H9 (cell line): ENCODE measurements at regions not wholly inside any gene's neighbourhood (a gene's known extent, or its start where the extent isn't known, plus 50 kb on each side); places are given as distances from the start of the nearest gene placed in this dataset.

ENCODE experiments used
- DNase-seq: peaks from one replicate; pipeline ENCODE4 v3.0.0-alpha.2; 2017
- H2AFZ ChIP-seq: one replicate; pipeline ENCODE4 v1.6.1; 2013; ENCODE audit warnings: mild to moderate bottlenecking, low read length, control low read depth, moderate library complexity
- H2AK5ac ChIP-seq: 2 replicates; pipeline ENCODE4 v1.6.1; 2013; ENCODE audit warnings: low read length, control low read depth, mixed read lengths; ENCODE audit not compliant: insufficient read length
- H2BK120ac ChIP-seq: one replicate; pipeline ENCODE4 v1.6.1; 2013; ENCODE audit warnings: low read depth, mild to moderate bottlenecking, low read length, control low read depth, inconsistent platforms; ENCODE audit not compliant: poor library complexity, severe bottlenecking
- H2BK12ac ChIP-seq: 2 replicates; pipeline ENCODE4 v1.6.1; 2013; ENCODE audit warnings: low read length, control low read depth, mixed read lengths, low read depth; ENCODE audit not compliant: insufficient read length
- H2BK15ac ChIP-seq: 2 replicates; pipeline ENCODE4 v1.6.1; 2013; ENCODE audit warnings: low read depth, low read length, control low read depth
- H2BK20ac ChIP-seq: one replicate; pipeline ENCODE4 v1.6.1; 2013; ENCODE audit warnings: low read depth, mild to moderate bottlenecking, low read length, control low read depth, inconsistent platforms; ENCODE audit not compliant: poor library complexity, severe bottlenecking
- H2BK5ac ChIP-seq: 2 replicates; pipeline ENCODE4 v1.6.1; 2013; ENCODE audit warnings: low read length, control low read depth, mixed read lengths; ENCODE audit not compliant: insufficient read length
- H3K14ac ChIP-seq: 2 replicates; pipeline ENCODE4 v1.6.1; 2013; ENCODE audit warnings: low read length, control low read depth; ENCODE audit not compliant: insufficient read depth
- H3K18ac ChIP-seq: 2 replicates; pipeline ENCODE4 v1.6.1; 2013; ENCODE audit warnings: low read depth, mild to moderate bottlenecking, mixed read lengths, low read length, control low read depth; ENCODE audit not compliant: insufficient read length
- H3K23ac ChIP-seq: 2 replicates; pipeline ENCODE4 v1.6.1; 2013; ENCODE audit warnings: low read length, control low read depth, mixed read lengths, low read depth; ENCODE audit not compliant: insufficient read length
- H3K23me2 ChIP-seq: 2 replicates; pipeline ENCODE4 v1.6.1; 2013; ENCODE audit warnings: low read depth, mild to moderate bottlenecking, mixed read lengths, low read length, control low read depth; ENCODE audit not compliant: insufficient read length, poor library complexity, severe bottlenecking
- H3K27ac ChIP-seq: 2 replicates; pipeline ENCODE4 v1.5.1; 2013; ENCODE audit warnings: low read length, control low read depth, mixed read lengths, low read depth; ENCODE audit not compliant: insufficient read length
- H3K27me3 ChIP-seq: 2 replicates; pipeline ENCODE4 v1.6.1; 2013; ENCODE audit warnings: low read length, control low read depth, inconsistent platforms; ENCODE audit not compliant: insufficient read depth
- H3K4ac ChIP-seq: 2 replicates; pipeline ENCODE4 v1.6.1; 2013; ENCODE audit warnings: low read depth, mild to moderate bottlenecking, control low read depth, inconsistent platforms, low read length, moderate library complexity
- H3K4me1 ChIP-seq: 2 replicates; pipeline ENCODE4 v1.6.1; 2013; ENCODE audit warnings: low read length, control low read depth, inconsistent platforms; ENCODE audit not compliant: insufficient read depth
- H3K4me2 ChIP-seq: 2 replicates; pipeline ENCODE4 v1.6.1; 2013; ENCODE audit warnings: low read length, control low read depth, mixed read lengths; ENCODE audit not compliant: insufficient read length, insufficient read depth
- H3K56ac ChIP-seq: 2 replicates; pipeline ENCODE4 v1.6.1; 2013; ENCODE audit warnings: low read depth, mild to moderate bottlenecking, mixed read lengths, low read length, control low read depth; ENCODE audit not compliant: insufficient read length
- H3K79me1 ChIP-seq: 2 replicates; pipeline ENCODE4 v1.6.1; 2013; ENCODE audit warnings: low read depth, mild to moderate bottlenecking, moderate library complexity, low read length, control low read depth, inconsistent platforms; ENCODE audit not compliant: insufficient read depth, poor library complexity, severe bottlenecking
- H3K79me2 ChIP-seq: 2 replicates; pipeline ENCODE4 v1.6.1; 2013; ENCODE audit warnings: low read length, control low read depth, inconsistent platforms; ENCODE audit not compliant: insufficient read depth
- H3K9ac ChIP-seq: 2 replicates; pipeline ENCODE4 v1.6.1; 2013; ENCODE audit warnings: low read length, control low read depth, mixed read lengths; ENCODE audit not compliant: insufficient read length; ENCODE audit errors: extremely low read depth
- H3K9me3 ChIP-seq: one replicate; pipeline ENCODE4 v1.6.1; 2013; ENCODE audit warnings: low read depth, low read length, inconsistent platforms; ENCODE audit not compliant: control insufficient read depth
- H3T11ph ChIP-seq: one replicate; pipeline ENCODE4 v1.6.1; 2013; ENCODE audit warnings: mild to moderate bottlenecking, low read length, control low read depth, inconsistent platforms
- H4K20me1 ChIP-seq: one replicate; pipeline ENCODE4 v1.6.1; 2013; ENCODE audit not compliant: control insufficient read depth, insufficient read length, insufficient read depth
- H4K5ac ChIP-seq: 2 replicates; pipeline ENCODE4 v1.6.1; 2013; ENCODE audit warnings: low read depth, mild to moderate bottlenecking, mixed read lengths, low read length, control low read depth; ENCODE audit not compliant: insufficient read length
- H4K8ac ChIP-seq: replicated peaks from 2 replicates; pipeline ENCODE4 v1.6.1; 2013; ENCODE audit warnings: low read length, control low read depth, mixed read lengths, low read depth; ENCODE audit not compliant: insufficient read length
- H4K91ac ChIP-seq: 2 replicates; pipeline ENCODE4 v1.6.1; 2013; ENCODE audit warnings: low read depth, mild to moderate bottlenecking, moderate library complexity, mixed read lengths, low read length, control low read depth; ENCODE audit not compliant: insufficient read length
- H3K27ac Mint-ChIP-seq, 3 experiments: 2 replicates in 2 of 3; 3 replicates in 1 of 3; pipeline ENCODE4 v1.8.0; 2020 to 2021; ENCODE audit warnings: mixed read lengths in 3 of 3, mild to moderate bottlenecking in 1 of 3, moderate library complexity in 1 of 3
- H3K27me3 Mint-ChIP-seq: 2 replicates; pipeline ENCODE4 v1.8.0; 2021; ENCODE audit warnings: low read depth, mild to moderate bottlenecking, moderate library complexity, mixed read lengths
- H3K36me3 Mint-ChIP-seq, 3 experiments: 2 replicates in 2 of 3; 3 replicates in 1 of 3; pipeline ENCODE4 v1.8.0; 2020 to 2021; ENCODE audit warnings: low read depth in 3 of 3, mixed read lengths in 3 of 3; ENCODE audit not compliant: insufficient read depth in 1 of 3
- H3K4me1 Mint-ChIP-seq, 2 experiments: 2 replicates each; pipeline ENCODE4 v1.8.0; 2020; ENCODE audit warnings: mixed read lengths in 2 of 2
- H3K4me3 Mint-ChIP-seq, 2 experiments: 2 replicates in 1 of 2; 3 replicates in 1 of 2; pipeline ENCODE4 v1.8.0; 2020 to 2021; ENCODE audit warnings: mild to moderate bottlenecking in 2 of 2, mixed read lengths in 2 of 2, moderate library complexity in 1 of 2
- H3K9me3 Mint-ChIP-seq, 2 experiments: 2 replicates in 1 of 2; 3 replicates in 1 of 2; pipeline ENCODE4 v1.8.0; 2020; ENCODE audit warnings: mild to moderate bottlenecking in 2 of 2, mixed read lengths in 2 of 2, moderate library complexity in 1 of 2
- WGBS: extraction: QIAGEN DNeasy Blood & Tissue Kit; methylation state at CpG from one replicate; pipeline ENCODE4 v1.1.7; 2013; ENCODE audit warnings: missing lambda C conversion rate, low lambda C conversion rate, mixed read lengths; ENCODE audit not compliant: insufficient read length; ENCODE audit errors: extremely low coverage; 5-methylcytosine and 5-hydroxymethylcytosine counted together
- TF ChIP-seq, protein P1 (sequence below): fragments of 200-600 bp; sonication (generic); conservative IDR thresholded peaks from 3 replicates; pipeline ENCODE4 v1.8.0; 2021; ENCODE audit warnings: antibody characterized with exemption, mild to moderate bottlenecking

- no peak overlapping the region for H4K8ac ChIP-seq
- Mint-ChIP-seq H3K9me3 (peaks cover 0 to 4% of the 10 kb centered on the region in 2 experiments; a peak in 3 of 5 replicates), H3K4me1 (peaks cover 5 to 16% of the 10 kb centered on the region in 2 experiments), H3K27me3 (no peaks in the 10 kb centered on the region), H3K27ac (no peak overlapping the region), H3K4me3 (no peak overlapping the region), H3K36me3 (no peaks in the 10 kb centered on the region)
- H3K27ac ChIP-seq, result no peak overlapping the region
- H3K4ac ChIP-seq, result no peak overlapping the region
- H2AFZ ChIP-seq, result no peak overlapping the region
- H2AK5ac ChIP-seq, result no peak overlapping the region
- TF ChIP-seq, protein P1, sequence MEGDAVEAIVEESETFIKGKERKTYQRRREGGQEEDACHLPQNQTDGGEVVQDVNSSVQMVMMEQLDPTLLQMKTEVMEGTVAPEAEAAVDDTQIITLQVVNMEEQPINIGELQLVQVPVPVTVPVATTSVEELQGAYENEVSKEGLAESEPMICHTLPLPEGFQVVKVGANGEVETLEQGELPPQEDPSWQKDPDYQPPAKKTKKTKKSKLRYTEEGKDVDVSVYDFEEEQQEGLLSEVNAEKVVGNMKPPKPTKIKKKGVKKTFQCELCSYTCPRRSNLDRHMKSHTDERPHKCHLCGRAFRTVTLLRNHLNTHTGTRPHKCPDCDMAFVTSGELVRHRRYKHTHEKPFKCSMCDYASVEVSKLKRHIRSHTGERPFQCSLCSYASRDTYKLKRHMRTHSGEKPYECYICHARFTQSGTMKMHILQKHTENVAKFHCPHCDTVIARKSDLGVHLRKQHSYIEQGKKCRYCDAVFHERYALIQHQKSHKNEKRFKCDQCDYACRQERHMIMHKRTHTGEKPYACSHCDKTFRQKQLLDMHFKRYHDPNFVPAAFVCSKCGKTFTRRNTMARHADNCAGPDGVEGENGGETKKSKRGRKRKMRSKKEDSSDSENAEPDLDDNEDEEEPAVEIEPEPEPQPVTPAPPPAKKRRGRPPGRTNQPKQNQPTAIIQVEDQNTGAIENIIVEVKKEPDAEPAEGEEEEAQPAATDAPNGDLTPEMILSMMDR, result no peak
- H4K91ac ChIP-seq, result no peak overlapping the region
- H3K23me2 ChIP-seq, result no peaks in the 10 kb centered on the region
- no peaks in the 10 kb centered on the region; the same call in 1 of the 2 replicates for H3K4me1 ChIP-seq
- no CpG with 5 or more reads among the region's 8 CpGs for WGBS
- H3K9ac ChIP-seq, result no peak overlapping the region
- no peak for DNase-seq
- H2BK120ac ChIP-seq, result no peak overlapping the region
- no peak overlapping the region for H4K5ac ChIP-seq
- no peak overlapping the region for H2BK12ac ChIP-seq
- no peak overlapping the region for H3K14ac ChIP-seq
- H2BK20ac ChIP-seq, result no peak overlapping the region
- H3K27me3 ChIP-seq, result no peaks in the 10 kb centered on the region
- H4K20me1 ChIP-seq, result no peaks in the 10 kb centered on the region
- no peak overlapping the region for H3K18ac ChIP-seq
- no peaks in the 10 kb centered on the region for H3K9me3 ChIP-seq
- H3K56ac ChIP-seq, result no peak overlapping the region
- no peaks in the 10 kb centered on the region for H3K79me1 ChIP-seq
- H3K79me2 ChIP-seq, result no peaks in the 10 kb centered on the region
- H3K4me2 ChIP-seq, result no peak overlapping the region
- no peak overlapping the region for H2BK5ac ChIP-seq
- H2BK15ac ChIP-seq, result no peak overlapping the region
- no peak overlapping the region for H3K23ac ChIP-seq
- H3T11ph ChIP-seq, result no peak overlapping the region
These were observed 184.1 kb downstream of the MREG start for GRCh38 chr2:215829261-215829660.
